Breast epithelium (tissue), 3 donors: ENCODE measurements at regions not wholly inside any gene's neighbourhood (a gene's known extent, or its start where the extent isn't known, plus 50 kb on each side); places are given as distances from the start of the nearest gene placed in this dataset.
"Not testable (repeated sequence)": the region's sequence is repeated elsewhere in the genome, so short reads cannot be mapped to it uniquely, and the experiment has no call there.

ENCODE experiments used
- CTCF ChIP-seq, 3 donors: fragments of 450-650 bp; IDR thresholded peaks; one replicate each; pipeline ENCODE4 v1.5.1; 2016 to 2017; ENCODE audit warnings: antibody characterized with exemption in 3 of 3, mild to moderate bottlenecking in 3 of 3, moderate library complexity in 3 of 3
- POLR2A ChIP-seq: fragments of 450-650 bp; IDR thresholded peaks from one replicate; pipeline ENCODE4 v1.6.1; 2016; ENCODE audit warnings: antibody characterized with exemption, mild to moderate bottlenecking, moderate library complexity

DNA sequence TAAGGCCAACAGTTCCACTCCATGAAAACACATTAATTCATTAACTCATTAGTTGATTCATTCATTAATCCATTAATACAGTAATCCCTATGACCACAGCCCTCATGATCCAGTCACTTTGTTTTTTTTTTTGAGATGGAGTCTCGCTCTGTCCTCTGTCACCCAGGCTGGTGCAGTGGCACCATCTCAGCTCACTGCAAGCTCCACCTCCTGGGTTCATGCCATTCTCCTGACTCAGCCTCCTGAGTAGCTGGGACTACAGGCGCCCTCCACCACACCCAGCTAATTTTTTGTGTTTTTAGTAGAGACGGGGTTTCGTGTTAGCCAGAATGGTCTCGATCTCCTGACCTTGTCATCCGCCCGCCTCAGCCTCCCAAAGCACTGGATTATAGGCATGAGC is 1473.4 kb upstream of the SEL1L start:
- not testable (repeated sequence) for TF ChIP-seq CTCF (IDR thresholded peaks at IDR 0.05); POLR2A
